ENCODE measurements at regions not wholly inside any gene's neighbourhood (a gene's known extent, or its start where the extent isn't known, plus 50 kb on each side); places are given as distances from the start of the nearest gene placed in this dataset.
"Not testable (repeated sequence)": the region's sequence is repeated elsewhere in the genome, so short reads cannot be mapped to it uniquely, and the experiment has no call there.

- DNase-seq, result no peak
Observed at GRCh38 chr17:68778726-68779125, 176.5 kb downstream of the ABCA8 start.

DNA sequence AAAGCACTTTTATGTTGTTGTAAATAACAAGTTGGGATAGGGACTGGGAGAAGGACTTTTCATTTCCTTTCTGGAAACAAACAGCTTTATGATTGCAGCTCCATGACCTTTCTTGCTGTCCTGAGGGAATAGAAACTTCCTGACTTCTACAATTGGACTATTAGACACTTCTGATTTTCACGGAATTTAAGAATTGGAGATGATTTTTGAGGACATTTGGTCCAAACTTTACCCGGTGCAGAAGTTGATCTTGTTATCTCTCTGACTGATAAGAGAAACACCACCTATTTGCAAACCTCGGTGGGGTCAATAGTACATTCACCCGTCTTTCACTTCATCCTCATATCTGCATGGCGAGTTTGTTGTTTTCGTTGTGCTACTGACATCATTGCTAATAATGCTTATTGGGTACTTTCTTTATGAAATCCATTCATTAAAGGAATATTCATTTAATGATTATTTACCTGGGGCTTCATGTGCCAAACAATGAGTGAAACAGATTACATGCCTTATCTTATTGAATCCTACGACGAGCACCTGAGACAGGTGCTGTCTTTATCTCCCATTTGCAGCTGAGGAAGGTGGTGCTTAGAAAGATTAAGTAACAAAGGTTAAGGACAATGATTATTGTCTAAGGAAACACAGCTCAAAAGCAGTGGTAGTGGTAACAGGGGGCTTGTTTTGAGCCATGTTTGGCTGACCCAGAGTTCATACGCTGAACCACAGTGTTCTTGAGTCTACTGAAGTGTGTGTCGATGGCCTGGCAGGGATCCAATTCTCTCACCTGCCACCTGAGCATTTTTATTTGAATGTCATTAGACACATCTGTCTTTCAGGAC, 176.9 kb upstream of the FAM20A start:
- DNase-seq, result no peak

GRCh38 chr17:68777243-68777855, 176.2 kb upstream of the FAM20A start:
- DNase-seq, result peak; percentile 12 to 16

DNA sequence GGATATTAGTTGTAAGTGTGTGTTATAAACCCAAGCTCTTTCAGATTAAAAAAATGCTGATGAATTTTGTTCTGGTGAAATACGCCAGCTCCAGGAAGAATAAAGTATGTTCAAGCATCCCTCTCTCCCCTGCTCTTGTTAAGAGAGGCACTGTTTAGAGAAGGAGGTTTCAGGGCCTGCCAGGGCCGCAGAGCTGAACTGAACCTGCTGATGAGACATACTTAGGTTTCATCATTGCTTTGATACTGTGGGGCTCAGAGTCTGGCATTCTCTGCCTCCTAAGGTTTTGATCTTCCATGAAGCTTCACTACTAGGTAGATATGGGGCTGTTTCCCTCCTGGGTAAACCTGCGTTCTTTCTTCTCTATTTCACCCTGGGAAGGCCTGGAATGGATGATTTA, 175.3 kb upstream of the FAM20A start:
- no peak for DNase-seq

GRCh38 chr17:68775969-68776368, 174.8 kb upstream of the FAM20A start:
- DNase-seq, result no peak

DNA sequence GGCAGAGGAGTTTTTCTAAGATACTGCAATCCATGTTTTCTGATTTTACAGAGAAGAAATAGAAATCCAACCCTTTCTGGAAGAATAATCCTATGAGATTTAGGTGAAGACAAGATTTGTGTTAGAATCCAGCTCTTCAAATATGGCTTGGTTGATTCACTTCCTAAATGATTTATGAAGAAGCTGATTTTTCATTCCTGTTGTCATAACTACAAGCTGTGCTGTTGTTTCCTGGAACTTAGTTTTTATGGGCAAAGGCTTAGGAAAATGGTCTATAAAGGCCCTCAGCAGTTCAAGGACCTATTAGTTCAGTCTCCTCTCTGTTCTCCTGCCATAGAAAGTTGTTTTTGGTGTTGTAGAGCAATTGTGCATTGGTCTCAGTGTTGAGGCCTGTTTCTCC, 174.2 kb upstream of the FAM20A start:
- DNase-seq, result no peak

GRCh38 chr17:68771867-68772515, 170.8 kb upstream of the FAM20A start:
- DNase-seq, result no peak

DNA sequence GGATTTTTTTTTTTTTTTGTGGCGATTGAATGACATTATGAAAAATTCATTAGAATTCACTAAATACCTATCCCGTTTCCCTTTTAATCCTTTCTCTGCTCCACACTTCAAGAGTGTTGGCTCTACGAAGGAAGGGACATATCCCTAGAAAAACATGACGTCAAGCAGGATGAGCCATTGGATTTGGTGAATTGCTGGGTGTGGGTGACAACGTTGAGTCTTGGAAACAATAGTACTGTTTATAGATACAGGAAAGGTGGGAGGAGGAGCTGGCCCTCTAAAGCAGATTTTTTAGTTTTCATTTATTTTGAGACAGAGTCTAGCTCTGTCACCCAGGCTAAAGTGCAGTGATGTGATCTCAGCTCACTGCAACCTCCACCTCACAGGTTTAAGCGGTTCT, 167.6 kb upstream of the FAM20A start:
- DNase-seq, result no peak

- DNase-seq, result no peak
Observed at GRCh38 chr17:68766640-68767039, 165.5 kb upstream of the FAM20A start.

- DNase-seq, result no peak
Observed at GRCh38 chr17:68763562-68763961, 162.4 kb upstream of the FAM20A start.

DNA sequence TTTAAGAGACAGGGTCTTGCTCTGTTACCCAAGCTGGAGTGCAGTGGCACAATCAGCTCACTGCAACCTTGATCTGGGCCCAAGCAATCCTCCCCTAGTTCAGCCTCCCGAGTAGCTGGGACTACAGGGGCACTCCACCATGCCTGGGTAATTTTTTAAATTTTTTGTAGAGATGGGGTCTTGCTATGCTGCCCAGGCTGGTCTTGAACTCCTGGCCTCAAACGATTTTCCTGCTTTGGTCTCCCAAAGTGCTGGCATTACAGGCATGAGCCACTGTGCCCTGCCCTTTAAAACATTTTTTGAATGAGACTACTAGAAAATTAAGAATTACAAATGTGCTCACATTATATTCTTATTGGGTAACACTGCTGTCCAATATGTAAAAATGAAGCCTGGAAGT, 161.7 kb upstream of the FAM20A start:
- no peak for DNase-seq

GRCh38 chr17:68760141-68760475, 158.9 kb upstream of the FAM20A start:
- no peak for DNase-seq

DNA sequence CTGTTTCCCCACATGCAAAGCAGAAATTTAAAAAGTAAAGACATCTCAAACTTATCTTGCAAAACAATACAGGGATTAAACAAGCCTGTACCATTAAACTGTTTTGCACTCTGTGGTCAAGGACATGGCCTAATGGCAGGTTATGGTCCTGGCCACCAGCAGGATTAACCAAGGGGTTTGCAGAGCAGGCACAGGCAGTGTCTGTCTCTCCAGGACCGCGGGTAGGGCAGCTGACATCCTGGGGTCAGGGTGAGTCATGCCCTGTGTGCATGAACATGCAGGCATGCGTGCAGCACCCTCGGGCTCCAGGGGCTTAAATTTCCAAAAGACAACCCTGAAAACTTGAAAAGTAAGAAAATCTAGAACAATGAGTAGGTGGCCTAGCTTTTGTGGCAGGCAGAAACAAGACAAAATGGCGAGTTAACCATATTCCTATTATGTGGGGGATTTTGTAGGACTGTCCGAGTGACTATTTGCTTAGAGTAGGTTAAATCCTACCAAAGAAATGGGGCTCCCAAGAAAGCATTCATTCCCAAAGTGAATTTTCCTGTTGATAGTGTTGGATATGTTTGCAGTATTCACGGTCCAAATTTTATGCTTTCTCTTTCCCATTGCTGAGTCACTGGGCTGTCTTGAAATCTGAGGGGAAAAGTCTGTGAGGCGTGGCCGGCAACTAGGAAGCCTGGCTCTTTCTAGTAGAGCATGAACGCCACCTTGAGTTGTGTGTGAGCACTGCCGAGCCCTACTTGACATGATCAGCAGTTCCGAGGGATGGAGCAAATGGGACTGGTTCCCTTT, 158.4 kb upstream of the FAM20A start:
- DNase-seq, result peak; percentile 39 to 56

DNA sequence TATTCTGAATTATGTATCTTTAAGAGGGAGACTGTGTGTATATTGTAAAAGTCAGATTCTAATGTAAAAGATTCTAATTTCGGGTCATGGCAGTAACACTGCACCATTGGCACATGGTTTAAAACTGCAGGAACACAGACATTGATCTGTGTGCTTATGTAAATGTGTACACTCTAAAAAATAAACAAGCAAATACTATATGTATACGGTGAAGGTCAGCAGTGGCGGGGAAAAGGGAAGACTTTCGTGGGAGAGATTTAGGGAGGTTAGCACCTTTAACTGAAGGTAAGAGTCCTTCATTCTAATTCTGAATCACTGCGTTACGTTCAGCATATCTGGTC, 157.8 kb upstream of the FAM20A start:
- no peak for DNase-seq

- DNase-seq, result not testable (repeated sequence)
Observed at GRCh38 chr17:68757866-68758757, 156.9 kb upstream of the FAM20A start.

GRCh38 chr17:68753985-68754769, 153.0 kb upstream of the FAM20A start:
- DNase-seq, result no peak

DNA sequence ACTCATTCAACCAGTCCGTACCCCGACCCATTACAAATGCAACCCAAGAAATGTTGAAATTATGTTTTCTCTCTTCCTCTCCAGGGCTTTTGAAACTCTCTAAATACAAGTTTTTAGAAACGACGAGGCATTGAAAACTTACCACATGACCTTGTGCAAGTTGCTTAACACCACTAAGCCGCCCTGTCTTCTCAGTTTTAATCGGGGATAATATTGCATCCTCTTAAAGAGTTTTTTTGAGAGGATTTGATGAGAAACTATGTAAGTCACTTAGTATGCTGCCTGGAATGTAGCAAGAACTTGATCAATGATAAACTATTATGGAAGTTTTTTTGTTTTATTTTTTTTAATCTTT, 149.0 kb upstream of the FAM20A start:
- DNase-seq, result no peak

DNA sequence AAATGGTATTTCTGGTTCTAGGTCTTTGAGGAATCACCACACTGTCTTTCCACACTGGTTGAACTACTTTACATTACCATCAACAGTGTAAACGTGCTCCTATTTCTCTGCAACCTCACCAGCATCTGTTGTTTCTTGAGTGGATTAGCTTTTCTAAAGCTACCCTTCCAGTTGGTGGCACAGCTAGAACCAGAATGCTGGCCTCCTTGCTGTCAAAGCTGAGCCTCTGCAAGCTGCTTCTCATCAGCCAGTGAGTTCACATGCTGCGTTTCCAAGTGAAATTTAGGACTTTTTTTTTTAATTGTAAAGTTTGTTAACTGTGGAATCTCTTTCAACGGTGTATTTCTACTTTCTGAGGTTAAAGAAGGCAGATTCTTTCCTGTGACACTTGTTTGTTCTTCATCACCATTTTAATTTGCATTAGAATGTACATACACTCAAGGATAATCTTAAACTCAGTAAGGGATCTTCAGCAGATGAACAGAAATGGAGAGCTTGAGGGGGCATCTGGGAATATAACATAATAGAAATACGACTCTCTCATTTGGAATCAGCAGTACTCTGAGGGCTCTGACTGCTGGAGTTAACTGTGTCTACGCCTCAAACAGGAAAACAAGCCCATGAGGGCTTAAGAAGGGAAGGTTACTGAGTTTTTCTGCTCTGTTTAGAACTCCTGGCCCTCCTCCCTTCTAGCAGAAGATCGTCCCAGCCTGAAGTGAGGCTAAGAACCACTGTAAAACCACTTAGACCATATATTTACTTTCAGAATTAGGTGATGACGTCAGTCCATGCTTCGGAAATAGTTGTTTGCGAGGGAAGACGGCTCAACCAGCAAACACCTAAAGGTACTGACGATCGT, 148.4 kb upstream of the FAM20A start:
- no peak for DNase-seq

- DNase-seq, result no peak
Observed at GRCh38 chr17:68748381-68748780, 147.2 kb upstream of the FAM20A start.

DNA sequence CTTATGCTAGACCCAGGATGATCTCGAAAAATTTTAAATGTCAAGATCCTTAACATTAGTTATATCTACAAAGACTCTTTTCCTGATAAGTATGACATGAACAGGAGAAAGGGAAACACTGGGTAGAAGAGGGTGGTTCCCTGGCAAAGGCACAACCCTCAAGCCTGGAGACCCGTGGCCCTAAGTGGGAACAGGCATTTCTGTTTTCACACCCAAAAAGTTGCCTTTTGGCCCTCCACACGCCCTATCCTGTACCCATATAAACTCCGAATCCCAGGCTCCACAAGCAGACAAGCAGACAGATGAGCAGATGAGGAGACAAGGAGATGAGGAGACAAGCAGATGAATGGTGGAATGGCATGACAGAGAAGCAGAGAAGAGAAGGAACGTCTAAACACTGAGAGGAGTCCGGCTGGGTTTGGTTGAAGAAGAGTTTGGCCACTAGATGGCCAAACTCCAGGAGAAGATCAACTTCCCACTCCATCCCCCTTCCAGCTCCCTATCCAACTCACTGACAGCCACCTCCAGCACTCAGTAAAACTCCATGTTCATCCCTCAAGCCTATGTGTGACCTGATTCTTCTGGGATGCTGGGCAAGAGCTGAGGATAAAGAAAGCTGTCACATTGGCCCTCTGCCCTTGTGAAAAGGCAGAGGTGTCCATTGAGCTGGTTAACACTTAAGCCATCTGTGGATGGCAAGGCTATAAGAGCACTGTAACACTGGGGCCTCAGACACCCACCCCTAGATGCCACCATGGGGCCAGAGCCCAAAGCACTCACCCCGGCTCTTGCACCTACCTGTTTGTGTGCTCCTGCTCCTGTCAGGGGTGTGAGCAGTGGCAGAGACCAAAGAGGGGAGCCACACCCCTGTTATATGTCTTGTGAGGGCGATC, 139.6 kb upstream of the FAM20A start:
- DNase-seq, result no peak
